ENCODE measurements at regions not wholly inside any gene's neighbourhood (a gene's known extent, or its start where the extent isn't known, plus 50 kb on each side); places are given as distances from the start of the nearest gene placed in this dataset.

GRCh38 chr12:87820524-87821202 lies 208.5 kb downstream of the C12orf50 start:
- Histone ChIP-seq H3K4me2 (ENCODE audit: control insufficient read depth, extremely low read depth, insufficient read depth, low read depth, low read length) (peak overlapping the region; percentile 68), H4K20me1 (ENCODE audit: control insufficient read depth, extremely low read depth, insufficient read depth, low read length) (no peaks in the 10 kb centered on the region), H3K27ac (ENCODE audit: control insufficient read depth, insufficient read depth, low read length) (peak overlapping the region; percentile 79), H2AFZ (ENCODE audit: control insufficient read depth, low read length) (peak overlapping the region; percentile 7), H3K4me3 (ENCODE audit: control insufficient read depth in 2 of 3, extremely low read depth in 1 of 3, insufficient read depth in 2 of 3, low read depth in 1 of 3, low read length in 3 of 3) (peak overlapping the region in 1 of 3 experiments; percentile 52), H3K4me1 (ENCODE audit: control insufficient read depth, extremely low read depth, insufficient read depth, low read length) (peaks cover 7% of the 10 kb centered on the region), H3K36me3 (ENCODE audit: control insufficient read depth in 2 of 2, extremely low read depth in 1 of 2, insufficient read depth in 2 of 2, low read length in 2 of 2) (no peaks in the 10 kb centered on the region), H3K9me1 (ENCODE audit: control insufficient read depth, extremely low read depth, insufficient read depth, low read length) (no peaks in the 10 kb centered on the region), H3K79me2 (ENCODE audit: control insufficient read depth, insufficient read depth, low read length) (no peaks in the 10 kb centered on the region), H3K9me3 (ENCODE audit: control insufficient read depth, low read depth, low read length) (no peaks in the 10 kb centered on the region), H3K27me3 (ENCODE audit: control insufficient read depth, extremely low read depth, insufficient read depth, low read length) (no peaks in the 10 kb centered on the region), H3K9ac (ENCODE audit: control insufficient read depth, extremely low read depth, insufficient read depth, low read length) (peak overlapping the region; percentile 29)
- TF ChIP-seq CTCF (optimal IDR thresholded peaks at IDR 0.05 in 1 of 3, IDR thresholded peaks at IDR 0.05 in 1 of 3, conservative IDR thresholded peaks at IDR 0.05 in 1 of 3; ENCODE audit: extremely low read depth in 1 of 3, insufficient read depth in 2 of 3, low read length in 3 of 3) (no peak), EZH2 (IDR thresholded peaks at IDR 0.05; ENCODE audit: low read length) (no peak)
- peak; percentile 9 for DNase-seq (ENCODE audit: low read depth, low spot score)
- dilution Hi-C loops (cut with MboI; ENCODE audit: extremely low pct_ligation_motif_present, low sequenced_read_pairs): no loop called here
- peak; percentile 78 for FAIRE-seq

DNA sequence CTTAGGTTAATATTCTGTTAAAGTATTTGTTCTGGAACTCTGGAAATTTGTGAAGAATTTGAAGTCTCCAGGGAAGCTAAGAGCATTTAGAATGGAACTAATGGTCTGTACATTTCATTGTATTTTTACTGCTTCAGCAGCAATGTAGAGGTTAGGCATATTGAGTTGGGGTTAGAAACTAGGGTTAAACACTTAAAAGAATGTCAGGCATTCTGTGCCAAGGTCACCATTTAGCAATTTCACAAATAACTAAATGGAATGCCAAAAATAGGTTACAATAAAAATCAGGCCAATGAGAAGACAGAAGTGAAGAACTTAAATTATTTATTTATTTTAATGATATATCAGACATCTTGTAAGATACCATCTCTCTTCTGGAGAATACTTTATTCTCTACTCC lies 210.8 kb downstream of the C12orf50 start:
- Histone ChIP-seq H3K79me2 (ENCODE audit: control insufficient read depth, insufficient read depth, low read length) (no peaks in the 10 kb centered on the region), H3K9me3 (ENCODE audit: control insufficient read depth, low read depth, low read length) (no peaks in the 10 kb centered on the region), H3K9ac (ENCODE audit: control insufficient read depth, extremely low read depth, insufficient read depth, low read length) (no peak overlapping the region), H3K4me1 (ENCODE audit: control insufficient read depth, extremely low read depth, insufficient read depth, low read length) (peaks cover 18% of the 10 kb centered on the region), H3K4me2 (ENCODE audit: control insufficient read depth, extremely low read depth, insufficient read depth, low read depth, low read length) (no peak overlapping the region), H4K20me1 (ENCODE audit: control insufficient read depth, extremely low read depth, insufficient read depth, low read length) (no peaks in the 10 kb centered on the region), H3K27ac (ENCODE audit: control insufficient read depth, insufficient read depth, low read length) (no peak overlapping the region), H3K9me1 (ENCODE audit: control insufficient read depth, extremely low read depth, insufficient read depth, low read length) (no peaks in the 10 kb centered on the region), H3K27me3 (ENCODE audit: control insufficient read depth, extremely low read depth, insufficient read depth, low read length) (no peaks in the 10 kb centered on the region), H3K4me3 (ENCODE audit: control insufficient read depth in 2 of 3, extremely low read depth in 1 of 3, insufficient read depth in 2 of 3, low read depth in 1 of 3, low read length in 3 of 3) (no peak overlapping the region), H3K36me3 (ENCODE audit: control insufficient read depth in 2 of 2, extremely low read depth in 1 of 2, insufficient read depth in 2 of 2, low read length in 2 of 2) (no peaks in the 10 kb centered on the region), H2AFZ (ENCODE audit: control insufficient read depth, low read length) (no peak overlapping the region)
- FAIRE-seq (no peak), DNase-seq (ENCODE audit: low read depth, low spot score) (no peak)
- no peak for TF ChIP-seq EZH2 (IDR thresholded peaks at IDR 0.05; ENCODE audit: low read length)
- no peak for TF ChIP-seq CTCF (optimal IDR thresholded peaks at IDR 0.05 in 1 of 3, IDR thresholded peaks at IDR 0.05 in 1 of 3, conservative IDR thresholded peaks at IDR 0.05 in 1 of 3; ENCODE audit: extremely low read depth in 1 of 3, insufficient read depth in 2 of 3, low read length in 3 of 3)
- dilution Hi-C loops (cut with MboI; ENCODE audit: extremely low pct_ligation_motif_present, low sequenced_read_pairs): no loop called here

Data from keratinocyte (primary cell).